Esophagus (tissue), 2 donors: ENCODE measurements at regions not wholly inside any gene's neighbourhood (a gene's known extent, or its start where the extent isn't known, plus 50 kb on each side); places are given as distances from the start of the nearest gene placed in this dataset.
"Not testable (repeated sequence)": the region's sequence is repeated elsewhere in the genome, so short reads cannot be mapped to it uniquely, and the experiment has no call there.

ENCODE experiments used
- H3K27ac ChIP-seq, 2 donors: one replicate each; pipeline ENCODE4 v1.5.1; 2013; ENCODE audit warnings: low read depth in 2 of 2, mild to moderate bottlenecking in 2 of 2, inconsistent platforms in 1 of 2, low read length in 1 of 2, moderate library complexity in 1 of 2
- H3K27me3 ChIP-seq, 2 donors: one replicate each; pipeline ENCODE4 v1.6.1; 2013; ENCODE audit warnings: low read length in 2 of 2, control low read depth in 1 of 2, mild to moderate bottlenecking in 1 of 2; ENCODE audit not compliant: insufficient read depth in 2 of 2, control insufficient read depth in 1 of 2
- H3K36me3 ChIP-seq, 2 donors: one replicate each; pipeline ENCODE4 v1.6.1; 2013; ENCODE audit warnings: low read length in 1 of 2; ENCODE audit not compliant: control insufficient read depth in 2 of 2, insufficient read depth in 2 of 2
- H3K4me1 ChIP-seq, 2 donors: one replicate each; pipeline ENCODE4 v1.6.1; 2013; ENCODE audit warnings: low read length in 1 of 2; ENCODE audit not compliant: control insufficient read depth in 2 of 2, insufficient read depth in 2 of 2
- H3K4me3 ChIP-seq, 2 donors: one replicate each; pipeline ENCODE4 v1.5.1; 2013; ENCODE audit warnings: low read length in 2 of 2, mild to moderate bottlenecking in 2 of 2, low read depth in 1 of 2, moderate library complexity in 1 of 2
- H3K9me3 ChIP-seq, 2 donors: one replicate each; pipeline ENCODE4 v1.6.1; 2013; ENCODE audit warnings: mild to moderate bottlenecking in 2 of 2, low read depth in 1 of 2, low read length in 1 of 2, moderate library complexity in 1 of 2; ENCODE audit not compliant: control insufficient read depth in 2 of 2, insufficient read depth in 1 of 2
- WGBS, 2 donors: extraction: QIAGEN DNeasy Blood & Tissue Kit; methylation state at CpG; one replicate each; pipeline ENCODE4 v1.1.7; 2013; 5-methylcytosine and 5-hydroxymethylcytosine counted together
- donor health status: healthy with polysubstance abuse.
- donor health status: Bipolar disorder and iron deficiency.

- Histone ChIP-seq H3K27ac (no peak overlapping the region), H3K4me1 (no peaks in the 10 kb centered on the region), H3K27me3 (no peaks in the 10 kb centered on the region), H3K36me3 (no peaks in the 10 kb centered on the region), H3K9me3 (no peaks in the 10 kb centered on the region), H3K4me3 (no peak overlapping the region)
- 32 to 49% methylated on average over 2 of the region's 2 CpGs for WGBS, 2 donors
Observed at GRCh38 chr14:82911930-82912329, 1378.3 kb upstream of the SEL1L start.

- H3K27ac ChIP-seq: no peak overlapping the region
- no peaks in the 10 kb centered on the region for H3K9me3 ChIP-seq
- H3K27me3 ChIP-seq: no peaks in the 10 kb centered on the region
- H3K4me1 ChIP-seq: no peaks in the 10 kb centered on the region
- no peak overlapping the region for H3K4me3 ChIP-seq
- no peaks in the 10 kb centered on the region for H3K36me3 ChIP-seq
Observed at GRCh38 chr14:82913396-82913795, 1379.7 kb upstream of the SEL1L start.

- 65 to 67% methylated on average over 3 of the region's 3 CpGs for WGBS, 2 donors
- H3K36me3 ChIP-seq: no peaks in the 10 kb centered on the region
- no peak overlapping the region for H3K4me3 ChIP-seq
- H3K27me3 ChIP-seq: no peaks in the 10 kb centered on the region
- no peaks in the 10 kb centered on the region for H3K4me1 ChIP-seq
- no peak overlapping the region for H3K27ac ChIP-seq
- no peaks in the 10 kb centered on the region for H3K9me3 ChIP-seq
Observed at GRCh38 chr14:82915381-82915780, 1381.7 kb upstream of the SEL1L start.

- Histone ChIP-seq H3K27me3 (no peaks in the 10 kb centered on the region), H3K36me3 (no peaks in the 10 kb centered on the region), H3K4me3 (no peak overlapping the region), H3K27ac (no peak overlapping the region), H3K9me3 (no peaks in the 10 kb centered on the region), H3K4me1 (no peaks in the 10 kb centered on the region)
- WGBS, 2 donors: 67 to 74% methylated on average over 1 of the region's 1 CpG
Observed at GRCh38 chr14:82935691-82936090, 1402.0 kb upstream of the SEL1L start.

GRCh38 chr14:82951171-82951570 is 1417.5 kb upstream of the SEL1L start:
- H3K9me3 ChIP-seq: no peaks in the 10 kb centered on the region
- H3K27me3 ChIP-seq: no peaks in the 10 kb centered on the region
- no peak overlapping the region for H3K27ac ChIP-seq
- H3K36me3 ChIP-seq: no peaks in the 10 kb centered on the region
- no peaks in the 10 kb centered on the region for H3K4me1 ChIP-seq
- H3K4me3 ChIP-seq: no peak overlapping the region

GRCh38 chr14:82963756-82964155 is 1430.1 kb upstream of the SEL1L start:
- Histone ChIP-seq H3K36me3 (no peaks in the 10 kb centered on the region), H3K9me3 (no peaks in the 10 kb centered on the region), H3K4me3 (no peak overlapping the region), H3K27ac (no peak overlapping the region), H3K4me1 (no peaks in the 10 kb centered on the region), H3K27me3 (no peaks in the 10 kb centered on the region)
- WGBS, 2 donors: 89 to 95% methylated on average over 2 of the region's 2 CpGs

DNA sequence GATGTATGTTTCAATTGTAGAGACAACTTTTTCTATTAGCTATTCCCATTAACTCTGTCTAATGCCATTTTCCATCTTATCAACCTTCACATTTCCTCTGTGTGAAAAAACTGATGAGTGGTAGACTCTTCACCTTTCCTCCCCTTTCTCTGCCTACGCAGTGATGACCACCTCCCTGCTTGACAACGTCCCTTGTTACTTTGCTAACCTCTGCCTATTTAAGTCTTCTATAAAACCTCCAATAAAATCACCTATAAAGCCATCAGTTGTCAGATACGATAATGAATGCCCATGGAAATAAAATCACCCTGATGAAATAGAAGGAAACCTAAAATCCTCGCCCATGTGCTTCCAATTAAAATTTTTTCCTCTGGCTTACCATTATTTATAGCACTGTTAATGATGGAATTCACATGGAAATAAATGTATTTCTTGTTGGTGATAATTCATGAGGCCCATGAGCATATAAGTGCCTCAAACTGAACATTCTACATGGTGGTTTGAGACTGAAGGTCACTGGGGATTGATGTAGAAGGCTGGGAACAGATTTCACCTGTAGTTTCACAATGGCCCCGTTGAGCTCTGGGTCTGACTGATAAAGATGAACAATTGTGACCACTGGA is 1454.0 kb upstream of the SEL1L start:
- Histone ChIP-seq H3K4me1 (no peaks in the 10 kb centered on the region), H3K9me3 (no peaks in the 10 kb centered on the region), H3K36me3 (no peaks in the 10 kb centered on the region), H3K27me3 (no peaks in the 10 kb centered on the region), H3K4me3 (no peak overlapping the region), H3K27ac (no peak overlapping the region)
- 74 to 82% methylated on average over 5 of the region's 5 CpGs for WGBS, 2 donors

GRCh38 chr14:82994547-82994946 is 1460.9 kb upstream of the SEL1L start:
- H3K4me3 ChIP-seq, H3K36me3 ChIP-seq, H3K4me1 ChIP-seq, H3K27ac ChIP-seq, H3K9me3 ChIP-seq, H3K27me3 ChIP-seq: not testable (repeated sequence)
- 92% methylated on average over 8 of the region's 8 CpGs for WGBS, 2 donors

GRCh38 chr14:82999802-83000201 is 1466.1 kb upstream of the SEL1L start:
- no peak overlapping the region for H3K27ac ChIP-seq
- no peak overlapping the region for H3K4me3 ChIP-seq
- H3K4me1 ChIP-seq: no peaks in the 10 kb centered on the region
- no peaks in the 10 kb centered on the region for H3K9me3 ChIP-seq
- H3K36me3 ChIP-seq: no peaks in the 10 kb centered on the region
- no peaks in the 10 kb centered on the region for H3K27me3 ChIP-seq

DNA sequence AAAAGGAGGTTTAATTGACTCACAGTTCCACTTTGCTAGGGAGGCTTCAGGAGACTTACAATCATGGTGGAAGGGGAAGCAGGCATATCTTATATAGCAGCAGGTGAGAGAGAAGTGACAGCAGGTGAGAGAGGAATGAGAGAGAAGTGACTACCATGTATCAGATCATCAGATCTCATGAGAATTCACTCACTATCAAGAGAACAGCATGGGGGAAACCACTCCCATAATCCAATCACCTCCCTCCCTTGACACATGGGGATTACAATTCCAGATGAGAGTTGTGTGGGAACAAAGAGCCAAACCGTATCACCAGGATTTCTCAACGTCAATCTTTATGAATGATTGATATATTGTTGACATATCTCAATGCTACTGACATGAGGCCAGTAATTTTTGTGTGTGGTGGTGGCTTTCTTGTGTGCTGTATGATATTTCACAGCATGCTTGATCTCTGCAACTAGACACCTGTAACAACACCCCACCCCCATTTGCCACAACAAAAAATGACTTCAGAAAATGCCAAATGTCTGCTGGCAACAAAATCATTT is 1470.9 kb upstream of the SEL1L start:
- H3K9me3 ChIP-seq: no peaks in the 10 kb centered on the region
- H3K36me3 ChIP-seq: no peaks in the 10 kb centered on the region
- H3K27me3 ChIP-seq: no peaks in the 10 kb centered on the region
- H3K4me1 ChIP-seq: no peaks in the 10 kb centered on the region
- no peak overlapping the region for H3K27ac ChIP-seq
- 26 to 53% methylated on average over 2 of the region's 2 CpGs for WGBS, 2 donors
- H3K4me3 ChIP-seq: no peak overlapping the region
